K562 (cell line): ENCODE measurements at regions not wholly inside any gene's neighbourhood (a gene's known extent, or its start where the extent isn't known, plus 50 kb on each side); places are given as distances from the start of the nearest gene placed in this dataset.

Experiments used
- MEF2D ChIP-seq: conservative IDR thresholded peaks from 2 replicates; pipeline ENCODE4 v1.6.1; 2016; ENCODE audit warnings: low read depth, missing genetic modification characterization, missing compliant biosample characterization
- ZFP36 ChIP-seq: fragments of 150-350 bp; IDR thresholded peaks from 2 replicates; pipeline ENCODE4 v1.6.1; 2018; ENCODE audit warnings: low read length, low read depth; ENCODE audit not compliant: partially characterized antibody
- ZNF76 ChIP-seq: fragments of 250-450 bp; sonication (Bioruptor Pico); IDR thresholded peaks from 2 replicates; pipeline ENCODE4 v1.4.0; 2020; ENCODE audit warnings: mild to moderate bottlenecking, moderate library complexity, borderline replicate concordance
- TF ChIP-seq, protein P1 (sequence below): fragments of 450-650 bp; IDR thresholded peaks from 2 replicates; pipeline ENCODE4 v1.6.1; 2017; ENCODE audit warnings: antibody characterized with exemption
- TF ChIP-seq, protein P2 (sequence below), 3 experiments: IDR thresholded peaks in 2 of 3; conservative IDR thresholded peaks in 1 of 3; 2 replicates each; pipeline ENCODE4 v1.5.1; 2011 to 2012; ENCODE audit warnings: low read length in 3 of 3, mild to moderate bottlenecking in 3 of 3, control low read depth in 2 of 3, improper control_type of control experiment in 1 of 3, inconsistent platforms in 1 of 3, low read depth in 1 of 3, mixed read lengths in 1 of 3, moderate library complexity in 1 of 3; ENCODE audit not compliant: insufficient read depth in 2 of 3

DNA sequence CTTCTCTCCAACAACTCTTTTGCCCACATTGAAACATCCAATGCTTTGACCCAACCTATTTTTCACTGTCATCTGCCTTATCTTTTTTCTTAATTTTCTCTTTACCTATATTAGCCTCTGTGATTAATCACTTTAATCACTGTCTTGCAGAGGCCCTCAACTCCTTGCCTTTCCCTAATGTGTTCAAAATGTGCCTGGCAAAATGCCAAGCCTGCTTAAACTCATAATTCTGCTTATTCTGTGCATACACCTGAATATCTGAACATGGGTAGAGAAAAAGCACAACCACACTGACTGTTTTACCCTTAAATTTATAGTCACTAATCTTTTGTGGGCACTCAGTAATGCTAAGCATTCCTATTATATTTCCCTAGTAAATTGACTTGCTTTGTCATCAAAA is 63.0 kb upstream of the GALNT13 start:
- TF ChIP-seq, protein P1, sequence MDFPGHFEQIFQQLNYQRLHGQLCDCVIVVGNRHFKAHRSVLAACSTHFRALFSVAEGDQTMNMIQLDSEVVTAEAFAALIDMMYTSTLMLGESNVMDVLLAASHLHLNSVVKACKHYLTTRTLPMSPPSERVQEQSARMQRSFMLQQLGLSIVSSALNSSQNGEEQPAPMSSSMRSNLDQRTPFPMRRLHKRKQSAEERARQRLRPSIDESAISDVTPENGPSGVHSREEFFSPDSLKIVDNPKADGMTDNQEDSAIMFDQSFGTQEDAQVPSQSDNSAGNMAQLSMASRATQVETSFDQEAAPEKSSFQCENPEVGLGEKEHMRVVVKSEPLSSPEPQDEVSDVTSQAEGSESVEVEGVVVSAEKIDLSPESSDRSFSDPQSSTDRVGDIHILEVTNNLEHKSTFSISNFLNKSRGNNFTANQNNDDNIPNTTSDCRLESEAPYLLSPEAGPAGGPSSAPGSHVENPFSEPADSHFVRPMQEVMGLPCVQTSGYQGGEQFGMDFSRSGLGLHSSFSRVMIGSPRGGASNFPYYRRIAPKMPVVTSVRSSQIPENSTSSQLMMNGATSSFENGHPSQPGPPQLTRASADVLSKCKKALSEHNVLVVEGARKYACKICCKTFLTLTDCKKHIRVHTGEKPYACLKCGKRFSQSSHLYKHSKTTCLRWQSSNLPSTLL, result no peak
- TF ChIP-seq ZNF76 (CRISPR knock-in tag), result no peak
- TF ChIP-seq, protein P2, sequence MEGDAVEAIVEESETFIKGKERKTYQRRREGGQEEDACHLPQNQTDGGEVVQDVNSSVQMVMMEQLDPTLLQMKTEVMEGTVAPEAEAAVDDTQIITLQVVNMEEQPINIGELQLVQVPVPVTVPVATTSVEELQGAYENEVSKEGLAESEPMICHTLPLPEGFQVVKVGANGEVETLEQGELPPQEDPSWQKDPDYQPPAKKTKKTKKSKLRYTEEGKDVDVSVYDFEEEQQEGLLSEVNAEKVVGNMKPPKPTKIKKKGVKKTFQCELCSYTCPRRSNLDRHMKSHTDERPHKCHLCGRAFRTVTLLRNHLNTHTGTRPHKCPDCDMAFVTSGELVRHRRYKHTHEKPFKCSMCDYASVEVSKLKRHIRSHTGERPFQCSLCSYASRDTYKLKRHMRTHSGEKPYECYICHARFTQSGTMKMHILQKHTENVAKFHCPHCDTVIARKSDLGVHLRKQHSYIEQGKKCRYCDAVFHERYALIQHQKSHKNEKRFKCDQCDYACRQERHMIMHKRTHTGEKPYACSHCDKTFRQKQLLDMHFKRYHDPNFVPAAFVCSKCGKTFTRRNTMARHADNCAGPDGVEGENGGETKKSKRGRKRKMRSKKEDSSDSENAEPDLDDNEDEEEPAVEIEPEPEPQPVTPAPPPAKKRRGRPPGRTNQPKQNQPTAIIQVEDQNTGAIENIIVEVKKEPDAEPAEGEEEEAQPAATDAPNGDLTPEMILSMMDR (IDR thresholded peaks at IDR 0.05 in 2 of 3, conservative IDR thresholded peaks at IDR 0.05 in 1 of 3; ENCODE audit: insufficient read depth in 2 of 3, low read depth in 1 of 3, low read length in 3 of 3), result no peak
- TF ChIP-seq ZFP36, result no peak
- TF ChIP-seq MEF2D (tag), result no peak
